ENCODE measurements at regions not wholly inside any gene's neighbourhood (a gene's known extent, or its start where the extent isn't known, plus 50 kb on each side); places are given as distances from the start of the nearest gene placed in this dataset.

- no peak for TF ChIP-seq EZH2phosphoT487 (IDR thresholded peaks at IDR 0.05)
- no peak for TF ChIP-seq EZH2 (IDR thresholded peaks at IDR 0.05)
- TF ChIP-seq CTCF (IDR thresholded peaks at IDR 0.05): no peak
Measured at GRCh38 chr10:64601298-64601697, 1080.1 kb downstream of the REEP3 start.

Measured in neural progenitor cell (in vitro differentiated cells).